B cell (primary cell): ENCODE measurements at regions not wholly inside any gene's neighbourhood (a gene's known extent, or its start where the extent isn't known, plus 50 kb on each side); places are given as distances from the start of the nearest gene placed in this dataset.

Experiments
- ATAC-seq: fragments of 200-7000 bp; cut with Tn5 transposase; one replicate; pipeline ENCODE4 v1.10.0; 2021; ENCODE audit warnings: low read depth, mild to moderate bottlenecking, moderate number of reproducible peaks, moderate library complexity
- CTCF ChIA-PET: fragments of 350-600 bp; sonication (Branson Sonifier 250); formaldehyde crosslinking; loops from one replicate; lab custom pipeline; 2021; ENCODE audit warnings: antibody characterized with exemption, inconsistent platforms; lab: Charles Lee
- POLR2A ChIA-PET: fragments of 350-600 bp; sonication (Branson Sonifier 250); formaldehyde crosslinking; loops from one replicate; lab custom pipeline; 2021; ENCODE audit warnings: antibody characterized with exemption; lab: Charles Lee
- DNase-seq: peaks from one replicate; pipeline ENCODE4 v3.0.0; 2013
- H2AFZ ChIP-seq: 2 replicates; pipeline ENCODE4 v1.6.1; 2012; ENCODE audit warnings: mild to moderate bottlenecking, low read depth, low read length; ENCODE audit not compliant: insufficient read depth, poor library complexity, severe bottlenecking
- H3K27ac ChIP-seq, 2 donors: 1 replicate in 1 of 2; 2 replicates in 1 of 2; pipeline ENCODE4 v1.5.1; 2012 to 2013; ENCODE audit warnings: low read length in 2 of 2, mild to moderate bottlenecking in 2 of 2, moderate library complexity in 1 of 2
- H3K27me3 ChIP-seq, 4 experiments: fragments of 200-600 bp in 1 of 4; sonication (generic) in 1 of 4; replicated peaks in 1 of 4; 1 replicate in 2 of 4; 2 replicates in 2 of 4; pipeline versions ENCODE4 v1.6.1 to v1.7.0; 2013 to 2016; ENCODE audit warnings: low read length in 3 of 4, mild to moderate bottlenecking in 2 of 4, mixed read lengths in 1 of 4, moderate library complexity in 1 of 4; ENCODE audit not compliant: insufficient read depth in 4 of 4, control insufficient read depth in 3 of 4; ENCODE audit errors: control extremely low read depth in 1 of 4
- H3K36me3 ChIP-seq, 2 experiments: replicated peaks in 1 of 2; 1 replicate in 1 of 2; 2 replicates in 1 of 2; pipeline versions ENCODE4 v1.6.1 to v1.7.1; 2013; ENCODE audit warnings: low read length in 1 of 2; ENCODE audit not compliant: insufficient read depth in 2 of 2, control insufficient read depth in 1 of 2; ENCODE audit errors: control extremely low read depth in 1 of 2, extremely low read depth in 1 of 2
- H3K4me1 ChIP-seq, 2 donors: fragments of 200-600 bp in 1 of 2; sonication (generic) in 1 of 2; 1 replicate in 1 of 2; 2 replicates in 1 of 2; pipeline versions ENCODE4 v1.5.1 to v1.6.1; 2013 to 2017; ENCODE audit warnings: low read length in 2 of 2; ENCODE audit not compliant: control insufficient read depth in 2 of 2, insufficient read depth in 2 of 2
- H3K4me2 ChIP-seq: replicated peaks from 2 replicates; pipeline ENCODE3; 2012; ENCODE audit warnings: mild to moderate bottlenecking, low read depth, low read length; ENCODE audit not compliant: poor library complexity, severe bottlenecking
- H3K4me3 ChIP-seq, 5 experiments: fragments of 200-600 bp in 1 of 5; sonication (generic) in 1 of 5; 1 replicate in 3 of 5; 2 replicates in 2 of 5; pipeline versions ENCODE4 v1.5.1 to v1.7.0; 2011 to 2016; ENCODE audit warnings: low read length in 4 of 5, mild to moderate bottlenecking in 4 of 5, low read depth in 2 of 5, control low read depth in 1 of 5, moderate library complexity in 1 of 5; ENCODE audit not compliant: insufficient read depth in 1 of 5; ENCODE audit errors: control extremely low read depth in 1 of 5, extremely low read depth in 1 of 5
- H3K79me2 ChIP-seq: fragments of 200-600 bp; sonication (generic); one replicate; pipeline ENCODE4 v1.6.0; 2016; ENCODE audit warnings: low read length; ENCODE audit not compliant: control insufficient read depth, insufficient read depth
- H3K9ac ChIP-seq: fragments of 200-600 bp; sonication (generic); 2 replicates; pipeline ENCODE4 v1.6.1; 2017; ENCODE audit warnings: mild to moderate bottlenecking, low read length, moderate library complexity
- H3K9me3 ChIP-seq, 3 donors: one replicate each; pipeline versions ENCODE4 v1.6.1 to v1.7.1; 2013; ENCODE audit warnings: low read length in 2 of 3; ENCODE audit not compliant: control insufficient read depth in 2 of 3, insufficient read depth in 1 of 3; ENCODE audit errors: control extremely low read depth in 1 of 3
- H4K20me1 ChIP-seq: 2 replicates; pipeline ENCODE4 v1.6.0; 2012; ENCODE audit warnings: mild to moderate bottlenecking, low read length; ENCODE audit not compliant: insufficient read depth, control insufficient read depth, poor library complexity, severe bottlenecking
- H3K27ac Mint-ChIP-seq: one replicate; pipeline ENCODE4 v1.8.0; 2021; ENCODE audit warnings: mixed read lengths
- H3K27me3 Mint-ChIP-seq: one replicate; pipeline ENCODE4 v1.8.0; 2021; ENCODE audit warnings: mixed read lengths
- H3K4me1 Mint-ChIP-seq: one replicate; pipeline ENCODE4 v1.8.0; 2021; ENCODE audit warnings: mixed read lengths
- H3K4me3 Mint-ChIP-seq: one replicate; pipeline ENCODE4 v1.8.0; 2021; ENCODE audit warnings: mixed read lengths
- H3K9me3 Mint-ChIP-seq: one replicate; pipeline ENCODE4 v1.8.0; 2022; ENCODE audit warnings: mixed read lengths; ENCODE audit not compliant: insufficient read depth
- CTCF ChIP-seq: fragments of 200-600 bp; IDR thresholded peaks from one replicate; pipeline ENCODE4 v1.8.0; 2022; ENCODE audit warnings: antibody characterized with exemption, mild to moderate bottlenecking
- EZH2 ChIP-seq: IDR thresholded peaks from 2 replicates; pipeline ENCODE4 v1.6.1; 2012; ENCODE audit warnings: borderline replicate concordance, low read depth, mild to moderate bottlenecking, moderate library complexity, low read length; ENCODE audit not compliant: insufficient read depth, poor library complexity, severe bottlenecking
- WGBS: methylation state at CpG from one replicate; pipeline ENCODE4 v1.1.5; 2013; ENCODE audit warnings: missing lambda C conversion rate; ENCODE audit not compliant: insufficient coverage; 5-methylcytosine and 5-hydroxymethylcytosine counted together
- intact Hi-C: fragments of 100-400 bp; cut with micrococcal nuclease; formaldehyde crosslinking; loops from one replicate; pipeline ENCODE4 v1.10.0; 2022

- no peak overlapping the region for H3K27ac Mint-ChIP-seq
- no peak overlapping the region for H3K4me3 Mint-ChIP-seq
- 81% methylated on average over 7 of the region's 9 CpGs for WGBS
- Histone ChIP-seq H3K4me1 (no peaks in the 10 kb centered on the region), H3K4me3 (no peak overlapping the region), H3K9ac (no peak overlapping the region), H3K4me2 (no peak overlapping the region), H3K36me3 (no peaks in the 10 kb centered on the region), H3K79me2 (no peaks in the 10 kb centered on the region), H4K20me1 (no peaks in the 10 kb centered on the region), H2AFZ (no peak overlapping the region), H3K27me3 (no peaks in the 10 kb centered on the region), H3K27ac (no peak overlapping the region), H3K9me3 (peaks cover 0 to 14% (median 0%) of the 10 kb centered on the region in 3 donors)
- ChIA-PET POLR2A (no interaction called here), CTCF (no interaction called here)
- peaks cover 7% of the 10 kb centered on the region for H3K27me3 Mint-ChIP-seq
- H3K4me1 Mint-ChIP-seq, result no peaks in the 10 kb centered on the region
- ATAC-seq (no peak), DNase-seq (no peak)
- no peaks in the 10 kb centered on the region for H3K9me3 Mint-ChIP-seq
- intact Hi-C loops, result no loop called here
- no peak for TF ChIP-seq CTCF
- TF ChIP-seq EZH2, result no peak
Measured at GRCh38 chr2:239471011-239471792, 70.4 kb upstream of the HDAC4 start.

DNA sequence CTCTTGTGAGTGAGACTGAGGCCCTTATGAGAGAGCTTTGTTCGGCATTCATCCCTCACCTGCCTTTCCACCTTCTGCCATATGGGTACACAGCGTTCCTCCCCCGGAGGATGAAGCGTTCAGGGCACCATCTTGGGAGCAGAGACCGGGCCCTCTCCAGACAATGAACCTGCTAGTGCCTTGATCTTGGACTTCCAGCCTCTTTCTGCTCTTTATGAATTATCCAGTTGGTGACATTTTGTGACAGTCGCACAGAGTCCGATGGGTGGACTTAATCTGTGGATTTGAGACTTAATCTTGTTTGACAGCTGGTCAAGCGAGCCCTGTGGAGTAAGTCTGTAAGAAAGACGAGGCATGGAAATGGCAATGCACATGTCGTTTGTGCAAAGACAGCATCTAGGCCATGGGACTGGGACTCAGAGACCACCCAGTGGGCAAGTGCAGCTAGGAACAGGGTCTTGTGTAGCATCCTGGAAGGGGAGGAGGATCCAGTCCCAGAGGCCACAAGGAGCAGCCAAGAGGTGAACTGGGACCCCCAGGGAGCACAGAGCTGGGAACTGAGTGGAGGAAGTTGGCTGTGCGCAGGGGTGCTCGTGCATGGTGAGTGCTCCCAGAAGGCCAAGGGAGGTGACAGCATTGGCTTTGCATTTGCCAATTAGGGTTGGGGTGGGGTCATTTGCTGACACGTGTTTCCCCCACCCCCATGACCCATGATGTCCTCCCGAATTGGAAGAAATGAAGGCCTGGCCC lies 69.5 kb upstream of the HDAC4 start:
- ChIA-PET CTCF (no interaction called here), POLR2A (no interaction called here)

More for the DNA sequence above, 69.5 kb upstream of the HDAC4 start:
- Histone ChIP-seq H3K36me3 (no peaks in the 10 kb centered on the region), H4K20me1 (no peaks in the 10 kb centered on the region), H3K27ac (no peak overlapping the region), H2AFZ (no peak overlapping the region), H3K4me2 (no peak overlapping the region), H3K9me3 (peaks cover 0 to 14% (median 0%) of the 10 kb centered on the region in 3 donors), H3K4me1 (no peaks in the 10 kb centered on the region), H3K9ac (no peak overlapping the region), H3K79me2 (no peaks in the 10 kb centered on the region), H3K4me3 (no peak overlapping the region), H3K27me3 (no peaks in the 10 kb centered on the region)
- Mint-ChIP-seq H3K27ac (no peak overlapping the region), H3K4me1 (no peaks in the 10 kb centered on the region), H3K27me3 (peaks cover 7% of the 10 kb centered on the region), H3K9me3 (no peaks in the 10 kb centered on the region), H3K4me3 (no peak overlapping the region)
- WGBS, result 91% methylated on average over 13 of the region's 14 CpGs
- no peak for TF ChIP-seq EZH2
- no peak for TF ChIP-seq CTCF
- DNase-seq (no peak), ATAC-seq (no peak)
- intact Hi-C loops, result no loop called here
